Testis (tissue), 2 donors: ENCODE measurements at regions not wholly inside any gene's neighbourhood (a gene's known extent, or its start where the extent isn't known, plus 50 kb on each side); places are given as distances from the start of the nearest gene placed in this dataset.
A peak's percentile ranks its signal among the peaks of the same experiment; 100 is the strongest.

ENCODE experiments used
- DNase-seq: peaks from one replicate; pipeline ENCODE4 v3.0.0-alpha.2; 2019
- H3K27ac ChIP-seq, 2 donors: fragments of 200-600 bp; sonication (generic); one replicate each; pipeline ENCODE4 v1.5.1; 2019
- H3K27me3 ChIP-seq: fragments of 200-600 bp; sonication (generic); one replicate; pipeline ENCODE4 v1.5.1; 2019
- H3K36me3 ChIP-seq: fragments of 200-600 bp; sonication (generic); one replicate; pipeline ENCODE4 v1.5.1; 2017; ENCODE audit warnings: low read depth; ENCODE audit errors: missing control alignments
- H3K4me1 ChIP-seq: fragments of 200-600 bp; sonication (generic); one replicate; pipeline ENCODE4 v1.5.1; 2019
- H3K4me3 ChIP-seq, 2 donors: fragments of 200-600 bp; sonication (generic); one replicate each; pipeline ENCODE4 v1.5.1; 2017 to 2019
- H3K9me3 ChIP-seq: fragments of 200-600 bp; sonication (generic); one replicate; pipeline ENCODE4 v1.5.1; 2017
- POLR2A ChIP-seq: fragments of 450-650 bp; IDR thresholded peaks from one replicate; pipeline ENCODE4 v1.6.1; 2017; ENCODE audit warnings: antibody characterized with exemption, mild to moderate bottlenecking, moderate library complexity
- WGBS, 2 donors: methylation state at CpG; one replicate each; pipeline ENCODE4 v1.1.5; 2018; 5-methylcytosine and 5-hydroxymethylcytosine counted together
- intact Hi-C: fragments of 100-400 bp; cut with DNase I; formaldehyde crosslinking; loops from one replicate; pipeline ENCODE4 v1.15.1; 2023; ENCODE audit warnings: low total_unique reads
- TF ChIP-seq, protein P1 (sequence below), 3 experiments: fragments of 450-650 bp in 2 of 3; fragments of 200-600 bp in 1 of 3; sonication (generic) in 1 of 3; IDR thresholded peaks; one replicate each; pipeline ENCODE4 v1.5.1; 2016 to 2019; ENCODE audit warnings: antibody characterized with exemption in 3 of 3, mild to moderate bottlenecking in 2 of 3, moderate library complexity in 1 of 3

DNA sequence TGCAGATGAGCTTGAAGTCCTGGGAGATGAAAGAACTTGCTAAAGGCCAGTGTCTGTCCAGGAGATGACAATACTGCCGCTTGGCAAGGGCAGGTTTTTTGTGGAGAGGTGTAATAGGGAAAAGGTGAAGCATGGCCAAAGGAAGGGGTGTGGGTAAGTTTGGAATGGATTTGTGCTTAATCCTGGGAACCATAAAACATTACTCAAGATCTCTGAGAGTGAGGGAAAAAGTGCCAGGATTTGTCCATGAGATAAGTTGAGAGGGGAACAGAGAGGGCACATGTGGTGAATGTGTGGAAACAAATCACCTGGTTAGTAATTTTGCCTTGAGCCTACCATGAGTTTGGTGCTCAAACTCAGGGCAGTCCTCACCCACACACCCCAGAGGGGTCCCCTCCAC lies 108.8 kb upstream of the CD180 start:
- intact Hi-C loops = no loop called here
- DNase-seq = no peak
- TF ChIP-seq, protein P1, sequence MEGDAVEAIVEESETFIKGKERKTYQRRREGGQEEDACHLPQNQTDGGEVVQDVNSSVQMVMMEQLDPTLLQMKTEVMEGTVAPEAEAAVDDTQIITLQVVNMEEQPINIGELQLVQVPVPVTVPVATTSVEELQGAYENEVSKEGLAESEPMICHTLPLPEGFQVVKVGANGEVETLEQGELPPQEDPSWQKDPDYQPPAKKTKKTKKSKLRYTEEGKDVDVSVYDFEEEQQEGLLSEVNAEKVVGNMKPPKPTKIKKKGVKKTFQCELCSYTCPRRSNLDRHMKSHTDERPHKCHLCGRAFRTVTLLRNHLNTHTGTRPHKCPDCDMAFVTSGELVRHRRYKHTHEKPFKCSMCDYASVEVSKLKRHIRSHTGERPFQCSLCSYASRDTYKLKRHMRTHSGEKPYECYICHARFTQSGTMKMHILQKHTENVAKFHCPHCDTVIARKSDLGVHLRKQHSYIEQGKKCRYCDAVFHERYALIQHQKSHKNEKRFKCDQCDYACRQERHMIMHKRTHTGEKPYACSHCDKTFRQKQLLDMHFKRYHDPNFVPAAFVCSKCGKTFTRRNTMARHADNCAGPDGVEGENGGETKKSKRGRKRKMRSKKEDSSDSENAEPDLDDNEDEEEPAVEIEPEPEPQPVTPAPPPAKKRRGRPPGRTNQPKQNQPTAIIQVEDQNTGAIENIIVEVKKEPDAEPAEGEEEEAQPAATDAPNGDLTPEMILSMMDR (IDR thresholded peaks at IDR 0.05) = no peak
- TF ChIP-seq POLR2A = no peak
- no peak overlapping the region for H3K27ac ChIP-seq
- H3K9me3 ChIP-seq = no peaks in the 10 kb centered on the region
- H3K27me3 ChIP-seq = no peaks in the 10 kb centered on the region
- H3K4me3 ChIP-seq = no peak overlapping the region
- WGBS, 2 donors = 94 to 100% methylated on average over 1 of the region's 1 CpG
- no peaks in the 10 kb centered on the region for H3K36me3 ChIP-seq
- H3K4me1 ChIP-seq = peaks cover 3% of the 10 kb centered on the region

DNA sequence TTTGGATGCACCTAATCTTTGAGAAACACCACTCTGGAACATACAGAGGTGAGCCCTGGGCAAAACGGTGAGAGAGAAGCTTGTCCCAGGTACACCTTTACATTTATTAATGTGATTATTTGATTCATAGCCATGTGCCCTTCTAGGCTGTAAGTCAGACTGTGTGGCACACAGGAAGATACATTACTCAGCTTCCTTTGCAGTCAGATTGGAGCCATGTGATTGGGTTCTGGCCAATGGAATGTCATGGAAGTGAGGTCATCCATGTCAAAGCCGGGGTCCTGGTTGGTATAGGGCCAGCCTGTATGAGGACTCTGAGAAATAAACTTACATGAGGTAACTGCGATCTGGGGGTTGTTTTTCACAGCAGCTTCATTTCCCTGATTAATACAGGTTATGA lies 106.8 kb upstream of the CD180 start:
- no peak for TF ChIP-seq POLR2A
- TF ChIP-seq, protein P1 (IDR thresholded peaks at IDR 0.05) = no peak
- Histone ChIP-seq H3K4me1 (peaks cover 10% of the 10 kb centered on the region), H3K36me3 (no peaks in the 10 kb centered on the region), H3K4me3 (no peak overlapping the region), H3K27ac (no peak overlapping the region), H3K9me3 (no peaks in the 10 kb centered on the region), H3K27me3 (no peaks in the 10 kb centered on the region)
- 91 to 97% methylated on average over 3 of the region's 3 CpGs for WGBS, 2 donors
- intact Hi-C loops = no loop called here
- DNase-seq = no peak

- Histone ChIP-seq H3K9me3 (no peaks in the 10 kb centered on the region), H3K36me3 (no peaks in the 10 kb centered on the region), H3K4me1 (peaks cover 10% of the 10 kb centered on the region), H3K27ac (peak overlapping the region in 1 of 2 donors; percentile 70), H3K4me3 (no peak overlapping the region), H3K27me3 (no peaks in the 10 kb centered on the region)
- TF ChIP-seq, protein P1 (IDR thresholded peaks at IDR 0.05) = no peak
- no peak for TF ChIP-seq POLR2A
- WGBS, 2 donors = 45 to 52% methylated on average over 8 of the region's 8 CpGs
- intact Hi-C loops = no loop called here
- peak; percentile 78 for DNase-seq
Observed at GRCh38 chr5:67301285-67301903, 104.8 kb upstream of the CD180 start.

DNA sequence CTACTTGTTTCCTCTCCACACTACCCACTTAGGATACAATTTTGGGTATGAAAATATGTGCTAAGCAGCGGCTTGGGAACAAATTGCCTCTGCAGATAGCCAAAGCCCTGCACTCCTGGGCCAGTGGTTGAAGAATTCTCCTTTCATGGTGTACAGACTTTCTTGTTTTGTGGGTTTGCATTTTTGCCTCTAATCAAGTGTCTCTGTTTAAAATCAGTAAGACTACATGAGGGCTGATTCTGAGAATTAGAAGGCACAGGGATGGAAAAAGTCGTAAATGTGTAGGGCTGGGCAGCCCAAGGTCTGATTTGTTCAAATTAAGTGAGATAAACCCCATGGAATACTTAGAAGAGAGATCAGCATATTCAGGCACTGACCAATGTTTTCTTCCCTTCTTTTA lies 103.7 kb upstream of the CD180 start:
- intact Hi-C loops = no loop called here
- Histone ChIP-seq H3K27me3 (no peaks in the 10 kb centered on the region), H3K4me1 (peaks cover 10% of the 10 kb centered on the region), H3K9me3 (no peaks in the 10 kb centered on the region), H3K36me3 (no peaks in the 10 kb centered on the region), H3K4me3 (no peak overlapping the region), H3K27ac (peak overlapping the region in 1 of 2 donors; percentile 70)
- no peak for TF ChIP-seq POLR2A
- TF ChIP-seq, protein P1 (IDR thresholded peaks at IDR 0.05) = no peak
- WGBS, 2 donors = 44 to 59% methylated on average over 2 of the region's 2 CpGs
- DNase-seq = no peak

- TF ChIP-seq, protein P1 (IDR thresholded peaks at IDR 0.05) = no peak
- no peak for TF ChIP-seq POLR2A
- Histone ChIP-seq H3K27ac (peak overlapping the region in 1 of 2 donors; percentile 70), H3K9me3 (no peaks in the 10 kb centered on the region), H3K36me3 (no peaks in the 10 kb centered on the region), H3K4me1 (peaks cover 10% of the 10 kb centered on the region), H3K4me3 (no peak overlapping the region), H3K27me3 (no peaks in the 10 kb centered on the region)
- 77 to 78% methylated on average over 2 of the region's 2 CpGs for WGBS, 2 donors
- intact Hi-C loops = no loop called here
- DNase-seq = no peak
Observed at GRCh38 chr5:67299231-67299735, 102.7 kb upstream of the CD180 start.
